Muscle layer of colon (tissue), 2 donors: ENCODE measurements at regions not wholly inside any gene's neighbourhood (a gene's known extent, or its start where the extent isn't known, plus 50 kb on each side); places are given as distances from the start of the nearest gene placed in this dataset.

Source experiments
- H3K27ac ChIP-seq: one replicate; pipeline ENCODE4 v1.7.0; 2013; ENCODE audit warnings: low read depth, mild to moderate bottlenecking, low read length, moderate library complexity
- H3K27me3 ChIP-seq, 2 donors: one replicate each; pipeline ENCODE4 v1.7.0; 2013; ENCODE audit warnings: low read length in 2 of 2, mild to moderate bottlenecking in 2 of 2; ENCODE audit not compliant: insufficient read depth in 2 of 2, control insufficient read depth in 1 of 2
- H3K36me3 ChIP-seq: one replicate; pipeline ENCODE4 v1.7.0; 2013; ENCODE audit warnings: mild to moderate bottlenecking, low read length; ENCODE audit not compliant: insufficient read depth
- H3K4me1 ChIP-seq: one replicate; pipeline ENCODE4 v1.7.0; 2013; ENCODE audit warnings: mild to moderate bottlenecking, low read length; ENCODE audit not compliant: insufficient read depth
- H3K4me3 ChIP-seq, 2 donors: one replicate each; pipeline ENCODE4 v1.7.0; 2013; ENCODE audit warnings: low read length in 2 of 2, low read depth in 1 of 2, mild to moderate bottlenecking in 1 of 2, moderate library complexity in 1 of 2
- H3K9ac ChIP-seq: one replicate; pipeline ENCODE4 v1.7.0; 2013; ENCODE audit warnings: low read length
- H3K9me3 ChIP-seq: one replicate; pipeline ENCODE4 v1.7.0; 2013; ENCODE audit warnings: mild to moderate bottlenecking, low read length
- donor health status: abdominal sarcoma.
- donor health status: Adenocarcinoma of cecum.

DNA sequence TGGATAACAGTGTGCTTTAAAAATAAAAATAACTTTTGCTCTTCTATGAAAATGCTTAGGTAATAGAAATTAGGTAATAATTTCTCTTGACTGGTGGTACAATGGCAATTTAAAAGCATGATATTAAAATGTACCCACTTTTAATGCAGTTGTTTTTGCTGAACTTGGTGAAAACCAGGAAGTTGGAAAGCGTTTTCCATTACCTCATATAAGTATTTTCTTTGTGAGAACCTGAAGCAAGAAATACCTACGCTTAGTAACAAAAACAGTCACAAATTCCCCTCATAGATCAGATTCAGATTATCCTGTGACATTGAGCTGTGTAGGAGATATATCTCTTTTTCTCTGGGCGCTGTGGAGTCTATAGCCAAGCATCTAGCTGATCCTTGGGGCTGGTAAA is 689.0 kb upstream of the FZD8 start:
- no peaks in the 10 kb centered on the region for H3K27me3 ChIP-seq

GRCh38 chr10:36325815-36326214 is 683.7 kb upstream of the FZD8 start:
- no peak overlapping the region for H3K27ac ChIP-seq
- peaks cover 9% of the 10 kb centered on the region for H3K4me1 ChIP-seq
- H3K9ac ChIP-seq = no peak overlapping the region
- no peaks in the 10 kb centered on the region for H3K9me3 ChIP-seq
- no peaks in the 10 kb centered on the region for H3K36me3 ChIP-seq
- no peak overlapping the region for H3K4me3 ChIP-seq
- H3K27me3 ChIP-seq = no peaks in the 10 kb centered on the region

More for the DNA sequence above, 689.0 kb upstream of the FZD8 start:
- no peaks in the 10 kb centered on the region for H3K36me3 ChIP-seq
- peaks cover 14% of the 10 kb centered on the region for H3K4me1 ChIP-seq
- H3K27ac ChIP-seq = no peak overlapping the region
- H3K9ac ChIP-seq = no peak overlapping the region
- no peaks in the 10 kb centered on the region for H3K9me3 ChIP-seq
- H3K4me3 ChIP-seq = no peak overlapping the region

GRCh38 chr10:36324831-36325230 is 682.7 kb upstream of the FZD8 start:
- H3K36me3 ChIP-seq = no peaks in the 10 kb centered on the region
- no peak overlapping the region for H3K4me3 ChIP-seq
- H3K9ac ChIP-seq = no peak overlapping the region
- H3K27ac ChIP-seq = no peak overlapping the region
- H3K27me3 ChIP-seq = no peaks in the 10 kb centered on the region
- H3K4me1 ChIP-seq = peaks cover 9% of the 10 kb centered on the region
- no peaks in the 10 kb centered on the region for H3K9me3 ChIP-seq

DNA sequence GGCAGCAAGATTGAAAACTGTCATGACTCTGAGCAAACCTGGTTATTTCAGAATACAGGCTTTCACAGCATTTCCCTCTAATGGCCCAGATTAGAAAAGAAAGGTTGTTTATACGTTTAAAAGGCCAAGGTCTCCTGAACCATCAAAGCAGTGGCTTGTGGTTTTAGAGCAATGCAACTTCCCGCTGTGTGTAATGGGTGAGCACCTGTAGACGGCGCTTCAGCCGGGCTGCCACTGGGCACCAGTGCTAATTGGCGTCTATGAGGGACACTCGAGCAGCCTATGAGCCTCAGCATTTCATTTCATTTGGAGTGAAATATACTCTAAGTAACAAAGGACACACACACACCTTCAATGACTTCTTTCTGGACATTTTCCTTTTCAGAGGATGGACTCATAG is 671.0 kb upstream of the FZD8 start:
- Histone ChIP-seq H3K9ac (no peak overlapping the region), H3K4me1 (no peaks in the 10 kb centered on the region), H3K36me3 (no peaks in the 10 kb centered on the region), H3K27me3 (no peaks in the 10 kb centered on the region), H3K9me3 (no peaks in the 10 kb centered on the region), H3K4me3 (no peak overlapping the region), H3K27ac (no peak overlapping the region)

GRCh38 chr10:36303896-36304295 is 661.8 kb upstream of the FZD8 start:
- Histone ChIP-seq H3K4me1 (no peaks in the 10 kb centered on the region), H3K4me3 (no peak overlapping the region), H3K9ac (no peak overlapping the region), H3K9me3 (no peaks in the 10 kb centered on the region), H3K27ac (no peak overlapping the region), H3K36me3 (no peaks in the 10 kb centered on the region), H3K27me3 (no peaks in the 10 kb centered on the region)

DNA sequence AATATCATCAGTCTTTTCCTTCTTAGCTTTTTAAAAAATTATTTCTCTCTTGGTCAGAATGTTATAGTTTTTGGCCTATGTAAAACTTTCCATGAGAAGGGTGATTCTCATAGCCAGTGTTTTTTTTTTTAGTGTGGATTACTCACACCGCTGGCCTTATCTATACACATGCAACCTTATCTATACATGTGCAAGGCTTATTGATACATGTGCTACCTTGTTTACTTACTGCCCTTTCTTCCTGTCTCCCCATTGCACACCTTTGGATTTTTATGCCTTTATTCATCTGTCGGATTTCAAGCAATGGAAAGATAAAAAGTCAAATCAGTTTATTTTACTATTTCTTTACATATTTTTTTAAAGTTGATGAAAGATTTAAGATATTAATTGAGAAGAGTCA is 660.0 kb upstream of the FZD8 start:
- no peak overlapping the region for H3K9ac ChIP-seq
- no peaks in the 10 kb centered on the region for H3K27me3 ChIP-seq
- no peaks in the 10 kb centered on the region for H3K9me3 ChIP-seq
- no peak overlapping the region for H3K4me3 ChIP-seq
- no peak overlapping the region for H3K27ac ChIP-seq
- no peaks in the 10 kb centered on the region for H3K36me3 ChIP-seq
- no peaks in the 10 kb centered on the region for H3K4me1 ChIP-seq

DNA sequence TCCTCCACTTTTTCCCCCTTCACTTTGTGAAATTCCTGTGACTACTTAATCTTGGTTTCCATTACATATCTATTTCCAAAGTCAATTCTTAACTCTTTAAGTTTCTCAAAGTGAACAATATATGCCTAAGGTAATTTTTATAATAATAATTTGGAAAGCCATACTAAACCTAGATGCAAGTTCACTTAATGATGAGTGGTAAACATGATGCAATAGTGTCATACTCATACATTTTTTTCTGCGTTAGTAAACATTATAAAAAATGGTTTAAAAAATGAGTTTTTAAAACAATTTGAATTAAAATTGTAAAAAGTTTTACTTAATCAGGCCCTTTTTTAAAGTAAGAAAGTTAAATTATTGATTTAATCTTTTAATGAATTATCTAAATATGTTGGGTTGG is 659.4 kb upstream of the FZD8 start:
- H3K27ac ChIP-seq = no peak overlapping the region
- no peaks in the 10 kb centered on the region for H3K4me1 ChIP-seq
- no peaks in the 10 kb centered on the region for H3K36me3 ChIP-seq
- H3K9ac ChIP-seq = no peak overlapping the region
- no peak overlapping the region for H3K4me3 ChIP-seq
- H3K9me3 ChIP-seq = no peaks in the 10 kb centered on the region
- H3K27me3 ChIP-seq = no peaks in the 10 kb centered on the region

DNA sequence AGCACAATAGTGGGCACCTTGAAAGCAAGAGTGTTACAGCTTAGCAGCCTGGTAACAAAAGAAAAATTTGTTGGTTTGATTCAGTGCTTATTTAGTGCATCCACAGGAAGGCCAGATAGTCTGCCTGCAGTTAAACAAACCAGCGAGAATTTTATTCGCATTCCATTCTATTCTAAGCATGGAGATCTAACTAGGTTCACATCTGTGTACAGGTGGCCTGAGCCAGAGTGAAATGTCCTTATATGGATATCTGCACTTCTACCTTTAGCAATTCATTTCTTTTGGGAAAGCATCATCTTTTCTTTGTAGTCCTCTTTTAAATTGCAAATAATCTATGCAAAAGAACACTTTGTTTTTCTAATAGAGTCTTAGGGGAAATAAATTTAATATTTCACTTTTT is 659.0 kb upstream of the FZD8 start:
- Histone ChIP-seq H3K4me3 (no peak overlapping the region), H3K36me3 (no peaks in the 10 kb centered on the region)

DNA sequence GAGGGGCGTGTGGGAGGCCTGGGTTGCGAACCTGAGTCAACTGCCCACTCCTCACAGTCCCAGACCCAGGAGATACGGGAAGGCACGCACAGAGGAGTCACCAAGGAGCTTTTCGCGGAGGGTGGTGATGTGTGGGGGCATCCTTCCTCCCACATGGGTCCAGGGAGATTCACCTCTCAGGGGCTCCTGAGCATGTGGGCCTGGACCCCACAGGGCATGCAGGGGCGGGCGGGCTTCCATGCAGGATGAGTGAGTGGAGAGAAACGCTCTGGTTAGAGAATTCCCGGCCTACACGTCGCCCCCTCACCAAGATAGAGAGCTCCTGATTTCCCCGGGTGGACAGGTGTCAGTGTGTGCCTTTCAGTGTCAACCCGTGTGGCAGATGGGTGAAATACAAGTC is 641.7 kb upstream of the FZD8 start:
- Histone ChIP-seq H3K4me3 (no peak overlapping the region), H3K27ac (no peak overlapping the region), H3K9ac (no peak overlapping the region), H3K27me3 (no peaks in the 10 kb centered on the region), H3K9me3 (peaks cover 3% of the 10 kb centered on the region), H3K36me3 (no peaks in the 10 kb centered on the region), H3K4me1 (peaks cover 19% of the 10 kb centered on the region)

More for the DNA sequence above, 659.0 kb upstream of the FZD8 start:
- Histone ChIP-seq H3K9ac (no peak overlapping the region), H3K27me3 (no peaks in the 10 kb centered on the region), H3K9me3 (no peaks in the 10 kb centered on the region), H3K27ac (no peak overlapping the region), H3K4me1 (no peaks in the 10 kb centered on the region)

- Histone ChIP-seq H3K9ac (no peak overlapping the region), H3K36me3 (no peaks in the 10 kb centered on the region), H3K4me1 (peaks cover 19% of the 10 kb centered on the region), H3K9me3 (no peaks in the 10 kb centered on the region), H3K27ac (no peak overlapping the region), H3K27me3 (no peaks in the 10 kb centered on the region), H3K4me3 (no peak overlapping the region)
Observed at GRCh38 chr10:36281831-36282331, 639.8 kb upstream of the FZD8 start.

GRCh38 chr10:36280890-36281499 is 638.9 kb upstream of the FZD8 start:
- peaks cover 19% of the 10 kb centered on the region for H3K4me1 ChIP-seq
- no peak overlapping the region for H3K27ac ChIP-seq
- H3K9ac ChIP-seq = no peak overlapping the region
- H3K9me3 ChIP-seq = no peaks in the 10 kb centered on the region
- H3K4me3 ChIP-seq = no peak overlapping the region
- H3K36me3 ChIP-seq = no peaks in the 10 kb centered on the region
- no peaks in the 10 kb centered on the region for H3K27me3 ChIP-seq

GRCh38 chr10:36280321-36280741 is 638.2 kb upstream of the FZD8 start:
- no peak overlapping the region for H3K27ac ChIP-seq
- no peaks in the 10 kb centered on the region for H3K36me3 ChIP-seq
- H3K4me1 ChIP-seq = peaks cover 19% of the 10 kb centered on the region
- H3K9ac ChIP-seq = no peak overlapping the region
- no peaks in the 10 kb centered on the region for H3K27me3 ChIP-seq
- H3K4me3 ChIP-seq = no peak overlapping the region
- no peaks in the 10 kb centered on the region for H3K9me3 ChIP-seq
